ENCODE measurements at regions not wholly inside any gene's neighbourhood (a gene's known extent, or its start where the extent isn't known, plus 50 kb on each side); places are given as distances from the start of the nearest gene placed in this dataset.

- Mint-ChIP-seq H3K4me3 (ENCODE audit: unreplicated experiment) (no peak overlapping the region), H3K27me3 (ENCODE audit: unreplicated experiment) (no peaks in the 10 kb centered on the region), H3K27ac (ENCODE audit: unreplicated experiment) (no peak overlapping the region), H3K36me3 (ENCODE audit: unreplicated experiment) (no peaks in the 10 kb centered on the region), H3K9me3 (ENCODE audit: unreplicated experiment) (no peaks in the 10 kb centered on the region), H3K4me1 (ENCODE audit: low read depth, unreplicated experiment) (no peaks in the 10 kb centered on the region)
- no peak for DNase-seq
- TF ChIP-seq CTCF (IDR thresholded peaks at IDR 0.05; ENCODE audit: partially characterized antibody, unreplicated experiment) = no peak
These were observed 157.6 kb downstream of the FOXB1 start for GRCh38 chr15:60161704-60162103.

GRCh38 chr15:60162251-60162967 lies 158.3 kb downstream of the FOXB1 start:
- Mint-ChIP-seq H3K9me3 (ENCODE audit: unreplicated experiment) (no peaks in the 10 kb centered on the region), H3K4me3 (ENCODE audit: unreplicated experiment) (no peak overlapping the region), H3K27ac (ENCODE audit: unreplicated experiment) (no peak overlapping the region), H3K27me3 (ENCODE audit: unreplicated experiment) (no peaks in the 10 kb centered on the region), H3K4me1 (ENCODE audit: low read depth, unreplicated experiment) (no peaks in the 10 kb centered on the region), H3K36me3 (ENCODE audit: unreplicated experiment) (no peaks in the 10 kb centered on the region)
- DNase-seq = no peak
- no peak for TF ChIP-seq CTCF (IDR thresholded peaks at IDR 0.05; ENCODE audit: partially characterized antibody, unreplicated experiment)

- H3K27ac Mint-ChIP-seq (ENCODE audit: unreplicated experiment) = no peak overlapping the region
- no peak overlapping the region for H3K4me3 Mint-ChIP-seq (ENCODE audit: unreplicated experiment)
- no peaks in the 10 kb centered on the region for H3K4me1 Mint-ChIP-seq (ENCODE audit: low read depth, unreplicated experiment)
- no peaks in the 10 kb centered on the region for H3K27me3 Mint-ChIP-seq (ENCODE audit: unreplicated experiment)
- DNase-seq = no peak
- H3K36me3 Mint-ChIP-seq (ENCODE audit: unreplicated experiment) = no peaks in the 10 kb centered on the region
- no peaks in the 10 kb centered on the region for H3K9me3 Mint-ChIP-seq (ENCODE audit: unreplicated experiment)
- no peak for TF ChIP-seq CTCF (IDR thresholded peaks at IDR 0.05; ENCODE audit: partially characterized antibody, unreplicated experiment)
These were observed 158.9 kb downstream of the FOXB1 start for GRCh38 chr15:60162968-60163355.

- H3K27ac Mint-ChIP-seq (ENCODE audit: unreplicated experiment) = no peak overlapping the region
- no peaks in the 10 kb centered on the region for H3K4me1 Mint-ChIP-seq (ENCODE audit: low read depth, unreplicated experiment)
- no peaks in the 10 kb centered on the region for H3K36me3 Mint-ChIP-seq (ENCODE audit: unreplicated experiment)
- no peaks in the 10 kb centered on the region for H3K27me3 Mint-ChIP-seq (ENCODE audit: unreplicated experiment)
- no peaks in the 10 kb centered on the region for H3K9me3 Mint-ChIP-seq (ENCODE audit: unreplicated experiment)
- H3K4me3 Mint-ChIP-seq (ENCODE audit: unreplicated experiment) = no peak overlapping the region
- DNase-seq = no peak
- no peak for TF ChIP-seq CTCF (IDR thresholded peaks at IDR 0.05; ENCODE audit: partially characterized antibody, unreplicated experiment)
These were observed 161.0 kb downstream of the FOXB1 start for GRCh38 chr15:60165111-60165510.

GRCh38 chr15:60172143-60172542 lies 168.0 kb downstream of the FOXB1 start:
- no peak for TF ChIP-seq CTCF (IDR thresholded peaks at IDR 0.05; ENCODE audit: partially characterized antibody, unreplicated experiment)
- H3K36me3 Mint-ChIP-seq (ENCODE audit: unreplicated experiment) = no peaks in the 10 kb centered on the region
- no peak overlapping the region for H3K27ac Mint-ChIP-seq (ENCODE audit: unreplicated experiment)
- H3K4me3 Mint-ChIP-seq (ENCODE audit: unreplicated experiment) = no peak overlapping the region
- DNase-seq = no peak
- no peaks in the 10 kb centered on the region for H3K4me1 Mint-ChIP-seq (ENCODE audit: low read depth, unreplicated experiment)
- H3K9me3 Mint-ChIP-seq (ENCODE audit: unreplicated experiment) = no peaks in the 10 kb centered on the region
- H3K27me3 Mint-ChIP-seq (ENCODE audit: unreplicated experiment) = no peaks in the 10 kb centered on the region

Measured in glutamatergic neuron (in vitro differentiated cells).